GM18909 (cell line): ENCODE measurements at regions not wholly inside any gene's neighbourhood (a gene's known extent, or its start where the extent isn't known, plus 50 kb on each side); places are given as distances from the start of the nearest gene placed in this dataset.
A peak's percentile ranks its signal among the peaks of the same experiment; 100 is the strongest.

ENCODE experiments used
- ATAC-seq: cut with Tn5 transposase; IDR thresholded peaks from one replicate; pipeline ENCODE4 v1.9.1; 2021; ENCODE audit warnings: mild to moderate bottlenecking; ENCODE audit not compliant: unreplicated experiment, poor library complexity

DNA sequence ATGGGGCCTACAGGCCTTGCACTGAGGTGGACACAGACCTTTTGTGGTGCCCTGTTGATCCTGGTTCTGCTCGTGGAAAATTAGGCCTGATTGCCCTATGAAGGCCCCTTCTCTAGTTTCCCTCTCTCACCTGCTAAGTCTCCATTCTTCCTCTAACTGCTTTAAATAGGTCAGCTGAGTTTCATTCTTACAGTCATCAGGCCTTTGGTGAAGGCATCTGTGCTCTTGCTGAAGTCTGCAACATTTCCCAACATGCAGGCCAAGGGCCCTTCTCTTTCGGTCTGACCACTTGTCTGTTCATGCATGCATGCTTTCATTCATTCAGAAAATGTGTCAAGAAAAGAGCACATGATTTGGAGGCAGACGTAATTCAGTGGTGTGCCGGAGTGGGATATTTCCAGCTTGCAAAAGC lies 244.0 kb downstream of the BUB3 start:
- peak; percentile 72 for ATAC-seq

DNA sequence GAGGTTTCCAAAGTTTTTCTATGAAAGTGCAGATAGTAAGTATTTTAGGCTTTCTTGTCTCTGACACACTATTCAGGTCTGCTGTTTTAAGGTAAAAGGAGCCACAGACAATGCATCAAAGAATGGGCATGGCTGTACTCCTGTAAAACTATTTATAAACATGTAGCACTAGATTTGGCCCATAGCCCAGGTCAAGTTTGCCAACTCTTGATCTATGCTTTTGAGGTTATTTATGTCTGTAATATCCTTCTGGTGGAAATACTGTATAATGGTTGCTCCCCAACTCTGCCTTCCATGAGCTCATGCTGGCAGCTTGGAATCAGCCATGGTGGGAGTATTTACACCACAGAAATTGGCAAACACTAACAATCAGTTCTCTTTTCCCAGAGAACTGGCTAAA lies 244.6 kb downstream of the BUB3 start:
- ATAC-seq = no peak

- ATAC-seq = no peak
Observed at GRCh38 chr10:123399276-123399839, 245.2 kb downstream of the BUB3 start.

DNA sequence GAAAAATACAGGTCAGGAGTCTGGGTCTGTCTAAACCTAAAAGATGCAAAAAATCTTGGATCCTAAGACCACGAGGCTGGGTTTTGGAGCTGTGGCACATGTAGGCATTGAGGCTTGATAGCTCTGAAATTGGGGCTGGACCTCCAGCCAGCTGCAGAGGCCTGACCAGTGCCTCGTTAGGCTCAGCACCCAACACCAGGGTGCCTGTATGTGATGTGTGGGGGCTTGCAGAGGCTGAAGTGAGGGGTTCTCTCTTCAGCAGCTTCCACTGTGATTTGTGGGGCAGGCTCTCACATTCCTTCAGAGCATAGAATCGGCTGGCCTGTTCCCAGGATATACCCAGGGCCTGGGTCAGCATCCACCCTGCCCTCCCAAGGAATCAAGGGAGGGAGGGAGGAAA lies 247.8 kb downstream of the BUB3 start:
- ATAC-seq = no peak

- ATAC-seq = peak; percentile 81
Observed at GRCh38 chr10:123402656-123403055, 248.5 kb downstream of the BUB3 start.

DNA sequence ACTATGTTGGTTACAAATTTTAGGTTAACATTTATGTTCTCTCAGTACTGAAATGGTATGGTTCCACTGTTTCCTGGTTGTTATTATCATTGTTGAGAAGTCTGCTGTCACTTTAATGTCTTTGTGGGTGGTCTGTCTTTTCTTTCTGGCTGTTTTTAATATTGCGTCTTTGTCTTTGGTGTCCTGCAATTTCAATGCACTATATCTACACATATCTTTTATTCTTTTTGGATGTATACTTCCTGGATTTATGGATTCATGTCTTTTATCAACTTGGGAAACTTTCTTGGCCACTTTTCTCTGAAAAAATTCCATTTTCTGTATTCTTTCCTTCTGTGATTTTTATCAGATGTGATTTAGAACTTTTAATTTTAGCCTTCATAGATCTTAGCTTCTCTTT lies 250.2 kb downstream of the BUB3 start:
- ATAC-seq = no peak

DNA sequence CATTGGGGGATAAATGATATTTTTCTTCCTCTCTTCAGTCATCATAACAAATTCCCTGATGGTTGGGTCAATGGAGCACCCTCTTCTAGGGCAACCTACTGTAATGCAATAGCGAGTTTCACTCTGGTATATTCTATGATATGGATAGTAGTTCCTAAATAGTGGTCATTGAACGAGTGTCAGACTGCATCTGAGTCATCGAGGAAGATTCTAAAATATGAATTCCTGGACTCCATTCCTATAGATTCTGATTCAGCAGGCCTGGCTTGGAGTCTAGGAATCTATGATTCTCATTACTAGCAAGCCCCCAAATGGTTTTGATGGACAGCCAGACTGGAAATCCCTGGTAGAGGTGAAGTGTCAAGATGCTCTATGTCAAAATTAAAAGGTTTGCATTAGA lies 254.5 kb downstream of the BUB3 start:
- no peak for ATAC-seq

GRCh38 chr10:123409426-123409825 lies 255.2 kb downstream of the BUB3 start:
- ATAC-seq = no peak

DNA sequence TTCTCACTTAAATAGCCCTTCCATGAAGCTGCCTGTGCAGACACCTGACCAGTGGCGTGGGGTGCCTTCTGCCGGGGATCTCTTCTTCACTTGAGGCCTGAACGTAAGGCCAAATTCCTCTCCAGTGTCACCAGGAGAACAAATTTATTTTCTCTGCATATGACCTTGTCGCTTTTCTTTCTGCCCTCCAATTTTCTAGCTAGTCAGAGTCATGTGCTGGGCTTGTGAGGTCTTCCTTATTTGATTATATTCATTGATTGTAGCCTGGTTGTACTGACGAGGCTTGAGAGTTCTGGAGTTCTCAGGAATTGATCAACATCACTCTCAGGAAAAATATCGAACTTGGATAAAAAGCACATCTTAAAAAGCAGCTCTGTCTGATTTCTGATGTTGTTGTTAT lies 255.7 kb downstream of the BUB3 start:
- no peak for ATAC-seq

DNA sequence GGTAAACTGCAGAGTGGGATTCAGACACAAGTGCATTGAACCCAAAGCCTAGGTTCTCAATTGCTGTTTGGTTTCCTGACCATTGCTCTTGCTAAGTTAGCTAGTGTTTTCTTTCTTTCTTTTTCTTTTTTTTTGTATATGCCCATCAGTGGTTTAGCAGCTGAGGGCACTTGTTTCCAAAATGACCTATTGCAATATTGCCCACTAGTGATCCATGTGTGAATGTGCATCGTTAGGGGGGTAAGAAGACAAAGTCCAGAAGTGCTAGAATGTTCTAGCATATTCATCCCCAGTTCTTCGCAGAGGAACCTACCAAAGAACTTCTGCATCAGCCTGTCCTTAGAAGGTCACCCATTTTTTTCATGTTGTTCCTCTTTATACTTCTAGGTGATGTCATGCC lies 252.8 kb upstream of the GPR26 start:
- ATAC-seq = no peak

- ATAC-seq = no peak
Observed at GRCh38 chr10:123415523-123415922, 250.6 kb upstream of the GPR26 start.

DNA sequence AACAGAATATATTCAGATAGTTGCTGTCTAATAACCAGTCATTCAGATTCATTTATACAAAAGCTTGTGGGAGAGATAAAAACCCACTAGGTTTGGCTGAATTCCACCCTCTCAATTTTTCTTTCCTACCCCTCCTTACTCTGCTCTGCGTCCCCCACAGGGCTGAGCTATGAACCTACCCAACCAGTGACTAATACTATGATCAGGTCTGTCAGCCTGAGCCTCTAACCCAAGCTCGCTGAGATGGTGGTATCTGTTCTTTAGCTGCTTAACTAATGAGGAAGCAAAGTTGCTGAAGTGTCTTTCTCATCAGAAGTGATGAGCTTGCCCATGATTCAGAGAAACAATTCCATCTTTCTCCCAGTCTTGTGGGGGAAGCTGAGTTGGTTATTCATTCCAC lies 248.7 kb upstream of the GPR26 start:
- no peak for ATAC-seq

- ATAC-seq = no peak
Observed at GRCh38 chr10:123421461-123421860, 244.7 kb upstream of the GPR26 start.

DNA sequence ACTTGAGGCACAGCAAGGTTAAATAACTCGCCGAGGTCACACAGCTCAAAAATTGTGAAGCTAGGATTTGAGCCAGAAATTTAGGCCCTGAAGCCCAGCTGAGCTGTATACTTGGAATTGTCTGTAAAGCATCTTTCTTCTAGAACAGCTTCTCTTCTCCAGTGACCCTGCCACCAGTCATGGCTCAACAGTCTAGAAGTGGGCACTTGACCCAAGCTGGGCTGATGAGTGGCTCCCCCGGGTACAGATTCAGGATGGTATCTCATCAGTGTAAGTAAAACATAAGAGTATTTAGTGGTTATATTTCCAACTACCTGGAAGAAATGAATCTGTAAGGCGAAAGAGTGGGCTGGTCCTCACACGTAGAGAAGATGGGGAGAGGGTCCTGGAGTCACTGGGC lies 243.9 kb upstream of the GPR26 start:
- no peak for ATAC-seq

DNA sequence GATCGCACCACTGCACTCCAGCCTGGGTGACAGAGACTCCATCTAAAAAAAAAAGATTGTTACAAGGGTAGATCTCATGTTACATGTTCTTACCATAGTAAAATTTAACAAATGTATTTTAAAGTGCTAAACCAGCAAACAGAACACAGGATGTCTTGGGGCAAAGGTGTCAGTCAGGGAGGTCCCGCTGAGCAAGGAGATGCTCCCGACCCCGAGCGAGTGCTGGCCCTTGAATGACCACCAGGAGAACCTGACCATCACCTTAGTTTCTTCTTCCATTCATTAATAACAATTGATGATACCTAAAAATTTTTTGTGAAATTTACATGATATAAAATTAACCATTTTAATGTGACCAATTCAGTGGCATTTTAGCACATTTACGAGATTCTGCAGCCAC lies 241.6 kb upstream of the GPR26 start:
- ATAC-seq = no peak

DNA sequence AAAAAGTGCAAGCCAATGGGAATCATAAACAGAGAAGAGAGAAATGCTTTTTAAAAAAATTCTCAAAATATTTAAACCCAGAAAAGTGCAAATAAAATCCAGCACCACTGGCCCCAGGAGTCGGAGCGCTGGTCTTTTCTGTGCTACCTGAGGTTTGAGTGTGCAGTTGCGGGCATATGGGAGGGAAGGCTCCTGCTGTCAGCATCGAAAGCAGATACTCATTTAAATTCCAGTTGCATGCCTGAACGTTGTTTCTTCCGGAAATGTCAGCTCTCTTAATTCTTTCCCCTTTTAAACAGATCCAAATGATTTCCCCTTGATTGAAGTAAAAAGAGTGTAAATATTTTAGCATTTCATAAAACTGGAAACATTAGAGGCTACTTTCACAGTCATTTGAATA lies 240.5 kb upstream of the GPR26 start:
- no peak for ATAC-seq

GRCh38 chr10:123427165-123427786 lies 238.9 kb upstream of the GPR26 start:
- ATAC-seq = no peak

DNA sequence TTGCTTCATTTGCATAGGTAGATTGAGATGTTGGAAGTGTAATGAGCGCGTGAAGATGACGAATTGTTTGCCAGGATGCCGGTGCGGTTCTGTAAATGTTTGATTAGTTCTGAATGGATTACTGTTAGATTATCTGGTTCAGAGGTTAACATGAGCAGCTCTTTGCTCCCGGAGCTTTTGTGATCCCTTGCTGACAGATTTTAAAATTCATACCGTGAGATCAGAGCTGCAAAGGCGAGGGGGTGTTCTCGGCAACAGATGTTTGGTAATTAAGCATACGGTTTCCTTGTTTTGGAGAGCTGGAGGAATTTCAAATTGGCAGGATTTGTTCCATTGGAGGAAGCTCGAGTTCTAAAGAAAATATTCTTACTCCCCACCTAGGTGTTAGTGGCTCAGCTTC lies 237.8 kb upstream of the GPR26 start:
- ATAC-seq = no peak

GRCh38 chr10:123429706-123430221 lies 236.4 kb upstream of the GPR26 start:
- no peak for ATAC-seq

DNA sequence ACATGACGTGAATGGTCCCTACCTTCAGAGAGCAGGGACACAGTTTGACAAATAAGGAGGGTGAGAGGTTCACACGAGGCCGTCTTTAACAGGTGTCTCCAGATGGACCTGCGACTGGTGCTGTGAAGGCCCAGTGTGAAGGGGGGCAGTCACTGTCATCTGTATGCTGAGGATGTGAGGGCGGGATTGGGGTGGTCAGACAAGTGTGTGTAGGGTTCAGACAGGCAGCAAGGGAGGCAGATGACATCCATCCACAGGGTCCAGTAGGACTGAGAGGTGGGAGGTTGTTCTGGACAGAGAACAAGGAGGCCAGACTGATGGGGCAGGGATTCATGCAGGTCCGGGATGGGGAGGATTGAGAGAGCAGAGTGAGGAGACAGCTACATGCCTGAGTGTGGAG lies 232.6 kb upstream of the GPR26 start:
- no peak for ATAC-seq

DNA sequence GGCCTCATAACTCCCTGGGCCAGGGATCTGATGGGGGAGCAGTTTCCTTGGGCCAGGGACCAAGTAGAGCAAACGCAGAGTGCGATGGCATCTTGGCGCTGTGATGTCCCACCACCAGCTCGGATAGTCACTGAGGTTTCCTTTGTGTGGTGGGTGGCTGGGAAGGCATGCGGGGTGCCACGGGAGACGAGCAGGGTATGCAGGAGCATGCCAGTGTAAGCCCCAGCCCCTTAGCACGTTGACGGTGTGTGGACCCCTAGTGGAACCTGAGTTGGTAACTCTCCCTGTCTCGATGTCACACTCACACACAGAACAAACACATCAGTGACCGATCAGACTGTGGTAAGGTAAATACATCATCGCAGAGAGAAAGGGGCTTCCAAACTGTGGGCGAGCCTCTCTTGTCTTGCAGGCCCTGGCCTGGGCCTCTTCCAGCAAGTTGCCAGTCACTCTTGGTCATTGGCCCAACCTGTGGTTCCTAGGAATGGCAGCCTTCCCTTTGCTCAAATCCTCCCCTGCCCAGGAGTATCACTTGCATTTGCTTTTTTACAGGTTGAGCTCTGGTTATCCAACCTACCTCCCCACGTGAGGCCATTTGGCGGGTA lies 231.6 kb upstream of the GPR26 start:
- ATAC-seq = no peak

GRCh38 chr10:123442901-123443300 lies 223.3 kb upstream of the GPR26 start:
- ATAC-seq = peak; percentile 93
